Naive thymus-derived CD8-positive, alpha-beta T cell (primary cell): ENCODE measurements at regions not wholly inside any gene's neighbourhood (a gene's known extent, or its start where the extent isn't known, plus 50 kb on each side); places are given as distances from the start of the nearest gene placed in this dataset.

ENCODE experiments used
- ATAC-seq, 2 donors: fragments of 150-1000 bp; cut with Tn5 transposase in 1 of 2; sonication (Bioruptor Pico), chemical (Tn5 transposase) in 1 of 2; 1 replicate in 1 of 2; 2 replicates in 1 of 2; pipeline ENCODE4 v1.10.0; 2021; ENCODE audit warnings: mild to moderate bottlenecking in 2 of 2, moderate library complexity in 2 of 2
- POLR2A ChIA-PET: fragments of 350-600 bp; sonication (Branson Sonifier 250); formaldehyde crosslinking; loops from one replicate; lab custom pipeline; 2021; ENCODE audit warnings: antibody characterized with exemption; lab: Charles Lee
- DNase-seq, 10 donors: peaks; one replicate each; pipeline versions ENCODE4 v3.0.0 to v3.0.0-alpha.2; 2020 to 2022
- H3K27ac Mint-ChIP-seq, 10 donors: one replicate each; pipeline ENCODE4 v1.8.0; 2020 to 2022; ENCODE audit warnings: mild to moderate bottlenecking in 10 of 10, mixed read lengths in 10 of 10, moderate library complexity in 4 of 10, inconsistent platforms in 1 of 10
- H3K27me3 Mint-ChIP-seq, 5 donors: one replicate each; pipeline ENCODE4 v1.8.0; 2021 to 2022; ENCODE audit warnings: mixed read lengths in 5 of 5
- H3K36me3 Mint-ChIP-seq, 3 donors: one replicate each; pipeline ENCODE4 v1.8.0; 2020 to 2022; ENCODE audit warnings: mixed read lengths in 3 of 3, mild to moderate bottlenecking in 2 of 3, inconsistent platforms in 1 of 3
- H3K4me1 Mint-ChIP-seq, 4 donors: one replicate each; pipeline ENCODE4 v1.8.0; 2021 to 2022; ENCODE audit warnings: mixed read lengths in 4 of 4
- H3K4me3 Mint-ChIP-seq, 10 donors: one replicate each; pipeline ENCODE4 v1.8.0; 2020 to 2022; ENCODE audit warnings: mild to moderate bottlenecking in 10 of 10, mixed read lengths in 10 of 10, moderate library complexity in 6 of 10, inconsistent platforms in 1 of 10
- H3K9me3 Mint-ChIP-seq, 9 donors: one replicate each; pipeline ENCODE4 v1.8.0; 2020 to 2022; ENCODE audit warnings: mixed read lengths in 9 of 9, mild to moderate bottlenecking in 3 of 9, inconsistent platforms in 1 of 9, moderate library complexity in 1 of 9

- POLR2A ChIA-PET: no interaction called here
- no peaks in the 10 kb centered on the region for H3K4me1 Mint-ChIP-seq
- no peak overlapping the region for H3K27ac Mint-ChIP-seq
- DNase-seq: no peak
- no peak for ATAC-seq
- H3K4me3 Mint-ChIP-seq: no peak overlapping the region
- no peaks in the 10 kb centered on the region for H3K36me3 Mint-ChIP-seq
- H3K27me3 Mint-ChIP-seq: no peaks in the 10 kb centered on the region
- H3K9me3 Mint-ChIP-seq: peaks cover 0 to 2% (median 0%) of the 10 kb centered on the region in 9 donors
Observed at GRCh38 chr15:97456521-97457202, 503.8 kb upstream of the ARRDC4 start.

DNA sequence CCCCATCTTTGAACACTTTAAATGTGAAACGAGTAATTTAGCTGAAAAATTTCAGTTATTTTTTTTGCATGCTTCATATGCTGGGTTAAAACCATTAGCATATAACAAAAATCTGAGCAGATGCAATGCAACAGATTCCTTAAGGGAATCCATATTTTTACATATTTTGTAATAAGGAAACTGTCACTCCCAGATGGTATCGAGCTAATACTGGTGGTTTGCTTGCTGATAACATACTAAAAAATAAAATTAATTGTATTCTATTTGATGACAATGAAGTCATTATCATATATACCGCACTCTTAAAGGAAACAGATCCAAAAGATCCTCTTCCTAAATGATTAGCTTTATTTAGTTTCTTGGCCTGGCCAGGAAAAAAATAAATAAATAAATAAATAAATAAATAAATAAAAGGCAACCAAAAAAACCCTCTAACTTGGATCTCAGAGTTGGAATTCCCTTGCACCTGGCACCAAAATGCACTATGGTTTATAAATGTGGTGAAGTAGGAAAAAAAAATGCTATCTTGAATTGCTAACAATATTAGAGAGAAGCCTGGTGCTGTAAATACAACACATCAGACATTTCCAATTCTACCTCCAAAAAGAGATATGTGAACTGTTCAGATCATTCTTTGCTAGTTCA lies 503.2 kb upstream of the ARRDC4 start:
- H3K36me3 Mint-ChIP-seq: no peaks in the 10 kb centered on the region

GRCh38 chr15:97459771-97460170 lies 500.7 kb upstream of the ARRDC4 start:
- Mint-ChIP-seq H3K27ac (no peak overlapping the region), H3K9me3 (peaks cover 0 to 6% (median 0%) of the 10 kb centered on the region in 9 donors), H3K4me1 (no peaks in the 10 kb centered on the region), H3K27me3 (no peaks in the 10 kb centered on the region), H3K4me3 (no peak overlapping the region), H3K36me3 (no peaks in the 10 kb centered on the region)
- no peak for ATAC-seq
- no peak for DNase-seq
- POLR2A ChIA-PET: no interaction called here

More for the DNA sequence above, 503.2 kb upstream of the ARRDC4 start:
- POLR2A ChIA-PET: no interaction called here
- ATAC-seq (no peak), DNase-seq (no peak)
- no peak overlapping the region for H3K27ac Mint-ChIP-seq
- no peaks in the 10 kb centered on the region for H3K4me1 Mint-ChIP-seq
- H3K4me3 Mint-ChIP-seq: no peak overlapping the region
- no peaks in the 10 kb centered on the region for H3K27me3 Mint-ChIP-seq
- peaks cover 0 to 2% (median 0%) of the 10 kb centered on the region in 9 donors for H3K9me3 Mint-ChIP-seq

GRCh38 chr15:97461226-97461625 lies 499.3 kb upstream of the ARRDC4 start:
- no peak for ATAC-seq
- Mint-ChIP-seq H3K36me3 (no peaks in the 10 kb centered on the region), H3K9me3 (peaks cover 0 to 10% (median 2%) of the 10 kb centered on the region in 9 donors), H3K27me3 (peaks cover 0 to 10% (median 0%) of the 10 kb centered on the region in 5 donors), H3K27ac (no peak overlapping the region), H3K4me1 (no peaks in the 10 kb centered on the region), H3K4me3 (no peak overlapping the region)
- POLR2A ChIA-PET: no interaction called here
- no peak for DNase-seq

DNA sequence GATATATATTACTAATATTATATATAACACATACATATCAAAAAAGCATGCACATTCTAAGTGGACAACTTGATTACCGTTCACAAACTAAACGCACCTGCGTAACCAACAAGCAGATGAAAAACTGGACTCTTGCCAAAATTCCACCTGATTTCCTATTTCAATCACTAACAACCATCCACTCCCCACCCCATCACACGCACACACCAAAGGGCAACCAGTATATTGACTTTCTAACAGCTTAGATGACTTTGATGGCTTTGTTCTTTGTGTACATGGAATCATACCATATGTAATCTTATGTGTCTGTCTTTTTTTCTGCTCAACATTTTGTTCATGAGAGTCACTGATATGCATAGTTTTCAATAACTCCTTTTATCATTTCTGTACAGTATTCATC lies 496.8 kb upstream of the ARRDC4 start:
- Mint-ChIP-seq H3K36me3 (no peaks in the 10 kb centered on the region), H3K9me3 (peaks cover 0 to 10% (median 2%) of the 10 kb centered on the region in 9 donors), H3K4me3 (no peak overlapping the region), H3K27me3 (peaks cover 0 to 15% (median 0%) of the 10 kb centered on the region in 5 donors), H3K4me1 (no peaks in the 10 kb centered on the region), H3K27ac (no peak overlapping the region)
- no peak for DNase-seq
- no peak for ATAC-seq
- POLR2A ChIA-PET: no interaction called here

GRCh38 chr15:97470417-97470816 lies 490.1 kb upstream of the ARRDC4 start:
- no peak for DNase-seq
- POLR2A ChIA-PET: no interaction called here
- no peak for ATAC-seq
- Mint-ChIP-seq H3K9me3 (peaks cover 0 to 13% (median 3%) of the 10 kb centered on the region in 9 donors), H3K36me3 (peaks cover 0 to 5% (median 0%) of the 10 kb centered on the region in 3 donors), H3K4me1 (no peaks in the 10 kb centered on the region), H3K27me3 (peaks cover 0 to 13% (median 0%) of the 10 kb centered on the region in 5 donors), H3K4me3 (no peak overlapping the region), H3K27ac (no peak overlapping the region)

DNA sequence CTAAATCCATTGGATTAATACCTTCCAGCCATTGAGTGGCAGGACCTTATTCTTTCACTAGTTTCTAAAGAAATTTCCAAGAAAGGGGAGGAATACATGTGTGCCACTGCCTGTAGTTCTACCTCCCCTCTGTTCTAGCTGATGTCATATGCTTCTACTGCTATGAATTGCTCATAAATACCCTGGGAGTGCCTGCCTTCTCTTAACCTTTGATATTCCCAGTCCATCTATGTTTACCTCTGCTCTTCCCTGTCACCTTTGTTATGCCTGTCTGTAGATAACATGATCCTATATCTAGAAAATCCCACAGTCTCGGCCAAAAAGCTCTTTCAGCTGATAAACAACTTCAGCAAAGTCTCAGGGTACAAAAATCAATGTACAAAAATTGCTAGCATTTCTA lies 486.9 kb upstream of the ARRDC4 start:
- no peak overlapping the region for H3K27ac Mint-ChIP-seq
- peaks cover 0 to 13% (median 4%) of the 10 kb centered on the region in 9 donors for H3K9me3 Mint-ChIP-seq
- POLR2A ChIA-PET: no interaction called here
- peaks cover 0 to 5% (median 0%) of the 10 kb centered on the region in 3 donors for H3K36me3 Mint-ChIP-seq
- DNase-seq (no peak), ATAC-seq (no peak)
- H3K27me3 Mint-ChIP-seq: peaks cover 0 to 4% (median 0%) of the 10 kb centered on the region in 5 donors
- no peaks in the 10 kb centered on the region for H3K4me1 Mint-ChIP-seq
- H3K4me3 Mint-ChIP-seq: no peak overlapping the region

- POLR2A ChIA-PET: no interaction called here
- Mint-ChIP-seq H3K27ac (no peak overlapping the region), H3K9me3 (peaks cover 0 to 18% (median 6%) of the 10 kb centered on the region in 9 donors), H3K4me1 (no peaks in the 10 kb centered on the region), H3K36me3 (no peaks in the 10 kb centered on the region), H3K27me3 (peaks cover 0 to 3% (median 0%) of the 10 kb centered on the region in 5 donors), H3K4me3 (no peak overlapping the region)
- ATAC-seq (no peak), DNase-seq (no peak)
Observed at GRCh38 chr15:97479957-97480356, 480.5 kb upstream of the ARRDC4 start.

GRCh38 chr15:97482521-97482920 lies 478.0 kb upstream of the ARRDC4 start:
- ATAC-seq: no peak
- Mint-ChIP-seq H3K4me1 (no peaks in the 10 kb centered on the region), H3K27me3 (peaks cover 0 to 9% (median 3%) of the 10 kb centered on the region in 5 donors), H3K36me3 (no peaks in the 10 kb centered on the region), H3K9me3 (peaks cover 0 to 27% (median 5%) of the 10 kb centered on the region in 9 donors), H3K4me3 (no peak overlapping the region), H3K27ac (no peak overlapping the region)
- no peak for DNase-seq
- POLR2A ChIA-PET: no interaction called here

- no peak overlapping the region for H3K4me3 Mint-ChIP-seq
- ATAC-seq (no peak), DNase-seq (no peak)
- no peaks in the 10 kb centered on the region for H3K36me3 Mint-ChIP-seq
- POLR2A ChIA-PET: no interaction called here
- peaks cover 0 to 9% (median 3%) of the 10 kb centered on the region in 5 donors for H3K27me3 Mint-ChIP-seq
- H3K27ac Mint-ChIP-seq: no peak overlapping the region
- peaks cover 0 to 27% (median 5%) of the 10 kb centered on the region in 9 donors for H3K9me3 Mint-ChIP-seq
- no peaks in the 10 kb centered on the region for H3K4me1 Mint-ChIP-seq
Observed at GRCh38 chr15:97483232-97483631, 477.3 kb upstream of the ARRDC4 start.

GRCh38 chr15:97490429-97490828 lies 470.1 kb upstream of the ARRDC4 start:
- H3K27ac Mint-ChIP-seq: no peak overlapping the region
- no peak for ATAC-seq
- POLR2A ChIA-PET: no interaction called here
- no peak for DNase-seq
- peaks cover 0 to 13% (median 0%) of the 10 kb centered on the region in 9 donors for H3K9me3 Mint-ChIP-seq
- no peak overlapping the region for H3K4me3 Mint-ChIP-seq
- H3K27me3 Mint-ChIP-seq: peaks cover 0 to 9% (median 1%) of the 10 kb centered on the region in 5 donors
- no peaks in the 10 kb centered on the region for H3K36me3 Mint-ChIP-seq
- H3K4me1 Mint-ChIP-seq: no peaks in the 10 kb centered on the region

- ATAC-seq (no peak), DNase-seq (no peak)
- Mint-ChIP-seq H3K27me3 (peaks cover 0 to 4% (median 0%) of the 10 kb centered on the region in 5 donors), H3K27ac (no peak overlapping the region), H3K9me3 (peaks cover 0 to 17% (median 3%) of the 10 kb centered on the region in 9 donors), H3K36me3 (no peaks in the 10 kb centered on the region), H3K4me1 (no peaks in the 10 kb centered on the region), H3K4me3 (no peak overlapping the region)
- POLR2A ChIA-PET: no interaction called here
Observed at GRCh38 chr15:97501291-97501690, 459.2 kb upstream of the ARRDC4 start.

DNA sequence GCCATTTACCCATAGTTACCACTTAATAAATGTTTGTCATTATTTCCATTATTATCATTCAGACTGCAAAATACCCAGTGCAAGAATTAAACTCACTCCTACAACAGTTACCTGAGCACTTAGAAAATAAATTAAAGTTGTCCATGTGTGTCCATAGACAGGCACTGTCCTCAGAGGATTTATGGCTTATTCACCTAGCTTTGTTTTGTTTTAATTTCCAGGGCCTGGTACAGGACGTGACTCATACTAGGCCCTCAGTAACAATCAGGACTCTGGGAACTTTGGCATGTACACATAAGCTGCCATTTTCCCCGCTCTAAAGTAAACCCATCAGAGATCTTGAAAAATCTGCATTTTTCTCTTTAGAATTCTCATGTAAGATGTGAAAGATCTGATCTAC lies 458.5 kb upstream of the ARRDC4 start:
- Mint-ChIP-seq H3K4me3 (no peak overlapping the region), H3K9me3 (peaks cover 0 to 17% (median 2%) of the 10 kb centered on the region in 9 donors), H3K4me1 (no peaks in the 10 kb centered on the region), H3K27me3 (peaks cover 0 to 4% (median 0%) of the 10 kb centered on the region in 5 donors), H3K27ac (no peak overlapping the region), H3K36me3 (no peaks in the 10 kb centered on the region)
- ATAC-seq (no peak), DNase-seq (no peak)
- POLR2A ChIA-PET: no interaction called here
